Erythroblast (primary cell): ENCODE measurements at regions not wholly inside any gene's neighbourhood (a gene's known extent, or its start where the extent isn't known, plus 50 kb on each side); places are given as distances from the start of the nearest gene placed in this dataset.

Experiments
- GATA1 ChIP-seq: IDR thresholded peaks from 2 replicates; pipeline ENCODE4 v1.6.1; 2011; ENCODE audit warnings: low read depth, mild to moderate bottlenecking, control low read depth, low read length, moderate library complexity
- POLR2A ChIP-seq: IDR thresholded peaks from 2 replicates; pipeline ENCODE4 v1.6.1; 2011; ENCODE audit warnings: mild to moderate bottlenecking, low read length

- TF ChIP-seq POLR2A (no peak), GATA1 (no peak)
Measured at GRCh38 chr19:30734669-30735068, 362.5 kb downstream of the ZNF536 start.
